GM23338 (cell line): ENCODE measurements at regions not wholly inside any gene's neighbourhood (a gene's known extent, or its start where the extent isn't known, plus 50 kb on each side); places are given as distances from the start of the nearest gene placed in this dataset.

Experiments
- CREB1 ChIP-seq: fragments of 250-450 bp; sonication (Bioruptor Pico); IDR thresholded peaks from 2 replicates; pipeline ENCODE4 v1.5.0; 2020; ENCODE audit warnings: low read depth, mild to moderate bottlenecking, moderate library complexity
- CTCF ChIP-seq, 2 experiments: fragments of 200-600 bp in 1 of 2; sonication (generic) in 1 of 2; conservative IDR thresholded peaks; 2 replicates each; pipeline versions ENCODE4 v1.5.1 to v1.6.1; 2016 to 2017; ENCODE audit warnings: antibody characterized with exemption in 2 of 2, low read depth in 2 of 2, mild to moderate bottlenecking in 2 of 2, moderate library complexity in 1 of 2
- ETS1 ChIP-seq: IDR thresholded peaks from 2 replicates; pipeline ENCODE4 v1.6.1; 2016; ENCODE audit warnings: antibody characterized with exemption
- EZH2 ChIP-seq: fragments of 200-600 bp; sonication (generic); IDR thresholded peaks from one replicate; pipeline ENCODE4 v1.8.0; 2017; ENCODE audit warnings: antibody characterized with exemption, mild to moderate bottlenecking, low read depth; ENCODE audit not compliant: unreplicated experiment
- EZH2phosphoT487 ChIP-seq: fragments of 200-600 bp; sonication (generic); IDR thresholded peaks from one replicate; pipeline ENCODE4 v1.8.1; 2018; ENCODE audit warnings: antibody characterized with exemption; ENCODE audit not compliant: unreplicated experiment
- JUNB ChIP-seq: IDR thresholded peaks from one replicate; pipeline ENCODE4 v1.6.1; 2016; ENCODE audit warnings: antibody characterized with exemption; ENCODE audit not compliant: unreplicated experiment
- NANOG ChIP-seq: IDR thresholded peaks from 2 replicates; pipeline ENCODE4 v1.6.1; 2016; ENCODE audit warnings: antibody characterized with exemption, borderline replicate concordance
- POLR2AphosphoS5 ChIP-seq: IDR thresholded peaks from 2 replicates; pipeline ENCODE4 v1.6.1; 2016; ENCODE audit warnings: antibody characterized with exemption, low read depth
- REST ChIP-seq: IDR thresholded peaks from one replicate; pipeline ENCODE4 v1.6.1; 2018; ENCODE audit warnings: antibody characterized with exemption; ENCODE audit not compliant: unreplicated experiment
- ZNF331 ChIP-seq: fragments of 250-450 bp; sonication (Bioruptor Pico); IDR thresholded peaks from 2 replicates; pipeline ENCODE4 v1.5.0; 2020; ENCODE audit warnings: low read depth, mild to moderate bottlenecking, moderate library complexity

GRCh38 chr14:37650356-37651037, 55.1 kb downstream of the TTC6 start:
- TF ChIP-seq CTCF (conservative IDR thresholded peaks at IDR 0.05; ENCODE audit: low read depth in 2 of 2) (no peak), CREB1 (CRISPR knock-in tag) (no peak), ETS1 (no peak), EZH2 (no peak), POLR2AphosphoS5 (no peak), REST (no peak), NANOG (no peak), EZH2phosphoT487 (no peak), ZNF331 (no peak), JUNB (no peak)
